Muscle of arm (tissue), 1 donor: ENCODE measurements at regions not wholly inside any gene's neighbourhood (a gene's known extent, or its start where the extent isn't known, plus 50 kb on each side); places are given as distances from the start of the nearest gene placed in this dataset.

ENCODE experiments used
- DNase-seq: peaks from one replicate; pipeline ENCODE4 v3.0.0-alpha.2; 2013

GRCh38 chr6:153873541-153873940 lies 165.5 kb upstream of the OPRM1 start:
- DNase-seq = no peak

- no peak for DNase-seq
Measured at GRCh38 chr6:153872946-153873345, 166.1 kb upstream of the OPRM1 start.

GRCh38 chr6:153862927-153863326 lies 176.1 kb upstream of the OPRM1 start:
- no peak for DNase-seq

GRCh38 chr6:153862139-153862538 lies 176.9 kb upstream of the OPRM1 start:
- no peak for DNase-seq

GRCh38 chr6:153858529-153858928 lies 180.5 kb upstream of the OPRM1 start:
- no peak for DNase-seq

- no peak for DNase-seq
Measured at GRCh38 chr6:153856929-153857376, 182.1 kb upstream of the OPRM1 start.

- no peak for DNase-seq
Measured at GRCh38 chr6:153852481-153852880, 186.6 kb upstream of the OPRM1 start.

GRCh38 chr6:153852034-153852433 lies 187.0 kb upstream of the OPRM1 start:
- DNase-seq = no peak

- no peak for DNase-seq
Measured at GRCh38 chr6:153849072-153849779, 189.8 kb upstream of the OPRM1 start.

GRCh38 chr6:153843420-153843819 lies 195.6 kb upstream of the OPRM1 start:
- no peak for DNase-seq

GRCh38 chr6:153842491-153842890 lies 196.5 kb upstream of the OPRM1 start:
- DNase-seq = peak; percentile 2

GRCh38 chr6:153840039-153840850 lies 198.8 kb upstream of the OPRM1 start:
- peak; percentile 28 for DNase-seq

GRCh38 chr6:153832543-153832942 lies 206.5 kb upstream of the OPRM1 start:
- DNase-seq = no peak

- DNase-seq = no peak
Measured at GRCh38 chr6:153831350-153832078, 207.5 kb upstream of the OPRM1 start.

- DNase-seq = no peak
Measured at GRCh38 chr6:153817173-153817572, 221.9 kb upstream of the OPRM1 start.

- DNase-seq = no peak
Measured at GRCh38 chr6:153816366-153816765, 222.7 kb upstream of the OPRM1 start.

- DNase-seq = no peak
Measured at GRCh38 chr6:153814136-153814535, 224.9 kb upstream of the OPRM1 start.

- DNase-seq = no peak
Measured at GRCh38 chr6:153804755-153805330, 234.2 kb upstream of the OPRM1 start.

GRCh38 chr6:153801917-153802316 lies 237.1 kb upstream of the OPRM1 start:
- no peak for DNase-seq

GRCh38 chr6:153800580-153801188 lies 238.4 kb upstream of the OPRM1 start:
- DNase-seq = no peak

- DNase-seq = no peak
Measured at GRCh38 chr6:153790876-153791473, 248.1 kb upstream of the OPRM1 start.
